ENCODE measurements at regions not wholly inside any gene's neighbourhood (a gene's known extent, or its start where the extent isn't known, plus 50 kb on each side); places are given as distances from the start of the nearest gene placed in this dataset.
"Not testable (repeated sequence)": the region's sequence is repeated elsewhere in the genome, so short reads cannot be mapped to it uniquely, and the experiment has no call there.

DNA sequence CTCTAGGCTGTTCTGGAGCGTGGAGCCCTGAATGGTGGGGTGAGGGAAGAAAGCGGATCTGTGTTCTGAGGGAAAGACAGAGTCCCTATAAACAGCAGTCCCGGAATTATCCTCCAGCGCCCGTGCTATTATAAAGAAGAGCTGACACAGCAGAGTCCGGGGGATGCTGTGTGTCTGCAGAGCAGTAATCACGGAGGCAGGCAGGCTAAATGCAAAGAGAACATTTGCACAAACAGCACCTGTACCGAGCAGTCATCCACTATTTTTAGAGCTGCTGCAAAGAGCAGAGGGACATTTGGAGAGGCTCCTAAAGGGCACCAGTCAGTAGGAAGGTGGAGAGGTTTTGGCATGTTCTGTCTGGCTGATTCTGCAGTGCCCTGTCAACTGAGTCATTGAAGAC lies 293.8 kb upstream of the SLC14A2 start:
- no peak for DNase-seq

DNA sequence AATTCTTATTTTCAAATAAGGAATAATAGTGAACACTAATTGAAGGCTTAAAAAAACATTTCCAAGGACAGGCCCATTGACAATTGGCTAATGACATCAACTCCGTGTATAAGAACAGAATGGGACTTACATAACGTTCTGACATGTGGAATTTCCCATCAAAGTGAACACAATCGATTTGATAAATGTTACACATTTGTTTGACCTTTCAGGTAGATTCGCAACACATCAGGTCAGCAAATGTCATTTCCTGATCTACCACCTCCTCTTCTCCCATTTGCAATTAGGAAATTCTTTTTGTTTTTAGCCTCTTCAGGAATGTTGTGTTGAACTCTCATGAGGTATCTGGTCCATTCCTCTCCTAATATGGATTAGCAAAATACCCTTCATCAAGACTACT lies 292.9 kb upstream of the SLC14A2 start:
- DNase-seq: no peak

DNA sequence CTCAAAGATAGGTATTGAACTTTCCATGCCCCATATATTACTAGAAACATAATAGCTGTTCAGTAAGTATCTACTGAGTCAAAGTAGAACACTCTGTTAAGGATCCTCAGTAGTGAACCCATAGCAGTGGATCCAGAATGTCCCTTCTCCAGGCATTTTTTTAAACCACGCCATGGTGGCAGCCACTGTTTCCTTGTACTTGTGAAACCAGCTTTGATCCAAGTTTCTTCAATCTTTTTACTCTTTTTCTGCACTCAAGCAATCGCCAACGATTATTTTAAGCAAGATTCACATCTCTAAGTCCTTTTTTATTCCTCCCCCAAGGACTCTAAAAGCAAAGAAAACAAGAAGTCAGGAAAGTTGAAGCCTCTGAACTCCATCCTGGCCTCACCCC lies 291.2 kb upstream of the SLC14A2 start:
- no peak for DNase-seq

DNA sequence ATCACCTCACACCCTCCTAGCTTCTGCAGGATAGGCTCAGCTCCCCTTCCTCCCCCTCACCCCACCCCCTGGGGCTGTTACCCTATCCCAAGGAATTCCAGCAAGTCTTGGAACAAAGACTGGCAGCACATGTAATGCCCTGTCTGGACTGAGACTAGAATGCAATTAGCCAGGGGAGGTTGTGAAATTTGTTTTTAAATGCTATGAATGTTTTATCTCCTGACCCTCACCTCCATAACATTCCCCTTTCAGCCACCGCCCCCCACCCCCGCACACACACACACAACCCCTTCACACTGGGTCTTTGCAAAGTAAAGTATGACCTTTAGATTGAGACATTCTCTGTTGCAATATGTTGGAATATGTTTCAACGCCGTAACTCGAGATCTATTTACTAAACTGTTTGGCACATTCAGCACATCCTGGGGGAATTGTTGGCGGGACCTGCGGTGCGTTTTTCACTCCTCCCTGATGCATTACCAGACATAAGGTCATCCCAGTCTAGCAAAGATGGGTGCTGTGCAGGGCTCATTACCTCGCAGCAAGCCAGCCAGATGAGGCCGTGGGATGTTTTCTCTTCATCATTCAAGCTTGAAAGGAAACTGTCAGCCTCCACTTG lies 290.7 kb upstream of the SLC14A2 start:
- DNase-seq: no peak

DNA sequence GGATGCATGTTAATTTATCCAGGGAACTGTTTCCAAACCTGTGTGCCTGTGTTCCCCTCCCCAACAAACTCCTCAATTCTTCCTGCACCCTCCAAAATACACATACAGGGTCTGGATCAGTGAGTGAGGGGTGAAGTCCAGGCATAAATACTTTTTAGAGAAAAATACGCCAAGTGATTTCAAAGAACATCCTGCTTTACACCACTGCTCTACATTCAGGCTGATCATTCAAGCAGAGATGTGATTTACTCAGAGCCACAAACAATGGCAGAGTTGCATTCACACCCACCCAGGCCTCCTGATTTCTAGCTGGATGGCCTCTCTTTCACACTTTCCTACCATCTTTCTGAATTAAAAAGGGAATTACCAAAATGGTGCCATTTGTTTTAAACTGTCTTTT lies 289.5 kb upstream of the SLC14A2 start:
- DNase-seq: no peak

DNA sequence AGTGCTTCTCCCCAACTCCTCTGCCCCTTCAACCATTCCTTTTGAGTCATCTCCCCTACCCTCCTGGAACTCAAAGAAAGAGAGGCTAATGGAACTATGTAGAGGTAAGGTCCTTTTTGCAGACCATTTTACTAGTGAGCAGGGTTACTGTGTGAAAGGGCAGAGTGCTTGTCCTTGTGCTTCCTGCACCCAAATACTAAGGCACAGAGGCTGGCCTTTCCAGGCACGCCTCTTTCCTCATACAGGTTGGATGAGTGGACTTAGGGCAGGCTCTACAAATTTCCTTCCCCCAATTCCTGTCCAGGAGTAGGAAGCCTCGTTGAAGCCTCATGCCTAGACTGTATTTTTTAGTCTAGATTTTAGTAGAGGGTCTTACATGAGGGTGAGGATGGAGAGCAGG lies 288.8 kb upstream of the SLC14A2 start:
- DNase-seq: no peak

DNA sequence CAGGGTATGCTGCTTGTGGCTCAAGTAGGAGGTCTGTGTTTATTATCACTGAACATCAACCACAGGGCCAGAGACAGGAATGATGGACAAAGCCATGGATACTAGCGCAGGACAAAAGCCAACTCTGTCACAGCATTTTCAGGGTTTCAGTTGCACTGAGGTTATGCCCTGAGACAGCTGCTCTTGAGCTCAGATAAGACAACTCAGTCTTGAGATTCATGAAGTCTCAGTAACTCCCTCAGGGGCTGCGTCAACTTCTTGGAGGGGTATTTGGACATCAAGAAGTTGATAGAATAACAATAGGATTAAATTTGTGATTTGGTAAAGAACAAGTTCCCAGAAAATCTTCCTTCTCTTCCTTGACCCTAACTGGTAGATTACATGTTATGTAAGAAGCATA lies 287.0 kb upstream of the SLC14A2 start:
- no peak for DNase-seq

DNA sequence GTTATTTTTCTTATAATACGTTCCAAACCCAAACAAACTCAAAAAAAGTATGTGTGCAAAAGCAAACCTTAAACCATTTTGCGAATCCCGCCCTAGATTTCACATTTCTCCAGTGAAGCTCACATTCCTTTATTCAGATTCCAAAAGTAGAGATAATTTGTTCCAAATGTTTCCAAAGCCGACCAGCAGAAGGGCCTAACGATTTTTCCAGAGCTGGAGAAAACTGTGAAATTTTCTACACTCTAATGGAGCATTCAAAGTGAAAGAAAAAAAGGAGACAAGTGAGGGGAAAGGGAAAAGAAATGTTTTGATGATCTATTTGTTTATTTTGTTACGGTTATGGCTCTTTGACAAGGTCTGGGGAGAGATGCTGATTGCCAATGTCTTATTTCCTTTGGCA lies 286.5 kb upstream of the SLC14A2 start:
- no peak for DNase-seq

DNA sequence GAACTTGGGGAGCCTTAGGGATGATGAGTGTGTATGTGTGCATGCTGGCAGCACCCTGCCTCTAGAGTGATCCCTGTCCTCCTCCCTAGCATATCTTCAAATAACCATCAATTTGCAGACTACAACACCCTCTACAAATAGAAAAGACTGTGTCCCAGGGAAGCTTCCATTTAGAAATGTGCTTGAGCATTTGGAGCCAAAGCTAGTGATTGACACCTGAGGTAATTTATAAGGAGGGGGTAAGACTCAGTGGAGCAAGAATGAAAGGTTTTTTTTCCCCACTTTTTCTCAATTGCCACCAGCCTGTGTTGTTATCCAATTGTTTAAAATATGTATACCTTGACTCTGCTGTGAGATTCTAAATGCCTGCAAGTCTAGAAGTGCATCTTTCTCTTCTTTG lies 286.0 kb upstream of the SLC14A2 start:
- DNase-seq: no peak

DNA sequence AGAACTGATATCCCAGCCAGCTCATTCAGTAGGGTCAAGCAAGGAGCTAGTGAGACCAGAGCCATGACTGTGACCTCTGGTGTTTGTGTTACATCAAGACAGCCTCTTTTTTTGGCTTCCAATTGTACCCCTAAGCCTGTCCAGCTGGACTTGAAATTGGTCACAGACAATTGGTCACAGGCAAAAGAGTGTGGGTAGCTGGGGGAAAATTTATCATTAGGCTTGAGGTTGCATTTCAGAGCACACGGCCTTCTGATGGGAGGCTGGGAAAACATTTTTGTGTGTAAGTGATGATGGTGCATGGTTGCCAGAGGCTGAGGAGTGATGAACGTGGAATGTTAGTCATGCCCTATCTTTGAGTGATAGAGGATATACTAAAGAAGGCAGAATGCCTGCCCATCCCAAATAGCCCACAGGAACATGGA lies 285.1 kb upstream of the SLC14A2 start:
- DNase-seq: no peak

DNA sequence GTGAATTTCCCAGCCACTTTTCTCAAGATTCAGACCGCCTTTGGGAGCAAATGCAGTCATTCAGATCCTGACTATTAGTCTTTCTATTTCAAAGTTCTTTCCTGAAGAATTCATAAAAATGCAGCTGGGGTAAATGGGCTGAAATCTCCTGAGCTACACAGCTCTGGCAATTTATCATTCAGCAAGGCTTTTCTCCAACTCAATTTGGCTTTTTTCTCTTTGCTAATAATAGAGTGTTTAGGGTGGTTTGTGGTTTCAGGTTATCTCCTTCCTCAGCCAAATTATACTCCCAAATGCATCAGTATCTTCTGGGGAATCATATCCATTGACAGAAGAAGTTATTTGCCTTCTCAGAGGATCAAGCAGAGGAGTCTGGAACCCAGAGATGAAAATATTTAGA lies 282.4 kb upstream of the SLC14A2 start:
- DNase-seq: no peak

DNA sequence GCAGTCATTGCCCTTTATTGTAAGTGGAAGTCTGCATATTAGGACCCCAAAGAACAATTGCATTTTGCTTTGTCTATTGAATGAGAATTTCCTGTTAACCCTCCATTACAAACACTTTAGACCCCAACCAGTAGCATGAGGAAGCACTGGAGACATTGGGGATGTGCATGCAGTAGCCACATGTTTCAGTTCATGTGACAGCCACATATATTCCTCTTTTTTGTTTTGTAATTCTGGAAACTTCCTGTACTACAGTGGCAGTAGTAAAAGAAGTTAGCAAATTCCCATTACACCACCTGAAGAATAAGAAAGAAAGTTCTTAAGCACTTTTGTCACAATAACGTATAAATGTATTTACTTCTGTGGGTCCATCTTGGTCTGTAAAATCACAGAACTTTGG lies 281.1 kb upstream of the SLC14A2 start:
- no peak for DNase-seq

DNA sequence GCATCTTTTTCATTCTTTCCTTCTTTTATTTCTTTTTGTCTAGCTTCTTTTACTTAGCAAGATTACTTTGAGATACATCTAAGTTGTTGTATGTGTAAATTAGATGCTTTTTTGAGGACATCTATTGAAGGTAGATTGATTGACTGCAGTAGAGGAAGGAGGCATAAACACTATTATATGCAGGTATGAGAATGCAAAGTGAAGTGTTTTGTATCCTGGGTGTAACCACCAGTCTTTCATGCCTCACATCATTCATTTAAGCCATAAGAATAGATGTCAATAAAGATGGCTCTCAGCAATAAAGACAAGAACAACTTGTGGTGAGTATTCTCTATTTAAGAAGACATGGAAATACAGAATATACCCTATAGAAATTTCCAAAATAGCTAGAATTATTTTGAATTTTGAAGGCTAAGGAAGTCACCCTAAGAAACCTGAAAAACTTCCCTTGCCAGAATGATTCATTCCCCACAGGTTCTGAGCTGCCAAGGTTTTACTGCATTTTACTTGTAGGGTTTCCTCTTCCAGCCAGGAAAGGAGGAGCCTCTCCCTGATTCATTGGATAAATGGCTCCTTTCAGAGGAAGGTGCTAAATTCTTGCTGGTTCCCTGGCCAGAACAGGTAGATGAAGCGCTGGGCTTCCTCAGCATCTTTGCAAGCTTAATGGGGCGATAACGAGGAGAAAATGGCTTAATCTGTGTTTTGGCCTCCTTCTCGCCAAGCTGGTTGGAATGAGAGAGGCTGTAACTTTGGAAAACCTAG lies 279.8 kb upstream of the SLC14A2 start:
- no peak for DNase-seq

DNA sequence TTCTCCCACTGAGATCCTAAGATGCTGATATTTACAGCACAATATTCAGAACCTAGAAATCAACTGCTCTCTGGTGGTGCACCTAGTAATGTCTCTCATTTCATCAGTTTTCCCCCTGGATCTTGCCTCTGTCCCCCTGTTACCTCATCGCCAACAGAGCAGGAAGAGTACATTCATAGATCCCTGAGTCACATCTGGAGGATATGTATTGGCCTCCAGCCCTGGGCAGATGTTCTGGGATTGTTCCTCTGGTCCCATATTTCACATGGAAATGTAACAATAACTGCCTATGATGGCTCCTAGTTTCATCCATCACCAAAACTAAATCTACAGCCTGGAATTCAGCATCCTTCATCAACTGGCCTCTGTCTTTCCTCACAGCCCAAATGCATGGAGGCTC lies 278.8 kb upstream of the SLC14A2 start:
- DNase-seq: no peak

DNA sequence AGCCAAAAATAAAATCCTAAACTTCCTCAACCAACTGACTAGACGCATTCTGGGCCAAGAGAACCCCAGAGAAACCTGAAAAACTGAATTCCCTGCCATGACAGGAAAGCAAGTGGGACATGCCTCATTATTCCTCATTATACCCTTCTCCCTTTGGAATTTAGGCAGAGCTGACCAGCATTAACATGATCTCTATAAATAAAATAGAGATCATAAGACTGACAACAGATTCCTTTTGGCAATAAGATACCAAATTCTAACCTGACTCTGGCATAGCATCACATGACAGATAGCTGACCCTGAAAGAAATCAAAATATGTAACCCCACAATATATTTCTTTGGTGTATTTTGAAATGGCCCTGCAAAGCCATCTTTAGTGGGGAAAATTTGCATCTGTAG lies 277.8 kb upstream of the SLC14A2 start:
- DNase-seq: no peak

DNA sequence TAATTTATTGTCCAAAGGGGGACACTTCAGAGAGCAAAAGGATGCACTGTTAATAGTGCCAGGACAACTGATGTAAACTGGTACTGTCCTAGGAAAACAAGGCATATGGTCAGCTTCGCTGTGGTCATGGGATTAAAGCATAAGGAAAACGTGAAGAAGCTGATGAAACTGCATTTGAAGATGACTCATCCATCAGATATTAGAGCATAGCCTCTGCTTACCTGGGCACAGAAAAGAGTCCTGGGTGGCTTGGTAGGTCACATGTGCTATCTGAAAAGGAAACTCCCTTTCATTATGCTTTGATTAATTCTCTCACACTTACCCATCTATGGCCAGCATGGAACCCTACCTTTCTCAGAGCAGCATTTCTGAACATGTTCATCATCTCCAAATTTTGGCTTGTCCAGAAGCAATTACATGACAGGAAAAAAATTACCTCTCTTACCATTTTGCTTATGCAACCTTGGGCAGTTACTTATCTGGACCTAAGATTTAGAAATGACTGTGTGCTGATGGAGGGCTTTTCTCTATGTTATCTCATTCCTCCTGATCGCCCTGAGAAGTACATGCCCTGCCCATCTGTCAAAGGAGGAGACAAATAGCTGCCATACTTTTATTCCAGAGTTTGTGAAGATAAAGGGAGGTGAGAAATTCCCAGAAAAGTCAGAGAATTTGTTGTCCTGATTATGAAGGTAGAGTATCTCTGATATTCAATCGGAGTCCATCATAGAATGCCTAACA lies 275.3 kb upstream of the SLC14A2 start:
- no peak for DNase-seq

DNA sequence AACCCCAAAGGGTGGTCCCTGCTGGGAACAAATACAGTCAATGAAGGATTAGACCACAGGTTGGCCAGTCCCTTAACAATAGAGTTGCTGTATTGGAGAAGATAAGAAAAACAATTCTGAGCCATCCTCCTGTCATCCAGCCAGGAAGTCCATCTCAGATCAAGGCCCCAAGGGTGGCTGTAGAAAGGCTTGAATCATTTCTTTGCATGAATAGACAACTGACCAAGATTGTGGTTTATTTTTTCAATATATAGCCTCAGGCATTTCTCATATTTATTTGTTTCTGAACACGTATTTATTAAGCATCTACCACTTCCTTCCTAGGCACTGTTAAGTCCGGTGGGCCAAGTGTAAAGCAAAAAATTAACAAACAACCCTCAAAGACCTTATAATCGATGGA lies 274.4 kb upstream of the SLC14A2 start:
- no peak for DNase-seq

DNA sequence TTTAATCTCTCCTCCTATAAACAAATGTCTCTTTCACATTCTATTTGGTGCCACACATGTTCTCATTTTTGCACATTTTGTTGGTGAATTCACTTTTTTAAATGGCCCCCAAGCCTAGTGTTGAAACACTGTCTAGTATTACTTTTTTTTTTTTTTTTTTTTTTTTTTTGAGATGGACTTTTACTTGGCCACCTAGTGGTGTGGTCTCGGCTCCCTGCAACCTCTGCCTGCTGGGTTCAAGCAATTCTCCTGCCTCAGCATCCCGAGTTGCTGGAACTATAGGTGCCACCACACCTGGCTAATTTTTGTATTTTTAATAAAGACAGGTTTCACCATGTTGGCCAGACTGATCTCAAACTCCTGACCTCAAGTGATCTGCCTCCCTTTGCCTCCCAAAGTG lies 273.8 kb upstream of the SLC14A2 start:
- no peak for DNase-seq

DNA sequence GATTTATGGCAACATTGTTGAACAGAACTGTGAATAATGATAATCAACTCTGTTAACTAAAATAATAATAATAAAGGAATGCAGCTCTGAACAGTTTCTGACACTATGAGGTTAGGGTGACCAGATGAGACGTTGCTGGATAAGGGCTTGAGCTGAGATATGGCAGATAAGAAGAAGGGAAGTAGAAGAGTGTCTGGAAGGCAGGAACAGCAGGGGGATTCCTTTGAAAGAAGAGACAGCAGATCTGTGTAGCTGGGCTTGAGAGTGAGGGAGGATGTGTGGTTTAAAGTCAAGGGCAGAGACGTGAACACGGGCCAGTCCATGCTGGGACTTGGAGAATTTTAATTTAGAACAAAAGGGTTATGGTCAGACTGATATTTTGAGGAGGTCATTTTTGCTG lies 273.1 kb upstream of the SLC14A2 start:
- DNase-seq: no peak

DNA sequence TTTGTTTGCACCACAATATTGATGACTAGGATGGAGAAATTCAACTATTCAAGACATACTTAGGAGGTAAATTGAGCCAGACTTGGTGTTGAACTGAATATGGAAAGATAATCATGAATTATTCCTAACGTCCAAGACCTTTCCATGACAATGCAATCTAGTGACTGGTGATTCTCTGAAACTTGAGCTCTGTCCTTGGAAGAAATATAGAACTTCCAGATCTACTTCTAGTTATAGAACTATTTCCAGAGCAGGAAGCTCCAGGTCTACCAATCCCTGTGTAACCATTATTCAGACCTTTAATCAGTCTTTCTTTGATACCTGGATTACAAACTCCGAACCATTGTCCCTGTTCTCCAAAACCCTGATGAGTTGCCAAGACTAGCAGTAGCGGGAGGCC lies 272.6 kb upstream of the SLC14A2 start:
- no peak for DNase-seq

DNA sequence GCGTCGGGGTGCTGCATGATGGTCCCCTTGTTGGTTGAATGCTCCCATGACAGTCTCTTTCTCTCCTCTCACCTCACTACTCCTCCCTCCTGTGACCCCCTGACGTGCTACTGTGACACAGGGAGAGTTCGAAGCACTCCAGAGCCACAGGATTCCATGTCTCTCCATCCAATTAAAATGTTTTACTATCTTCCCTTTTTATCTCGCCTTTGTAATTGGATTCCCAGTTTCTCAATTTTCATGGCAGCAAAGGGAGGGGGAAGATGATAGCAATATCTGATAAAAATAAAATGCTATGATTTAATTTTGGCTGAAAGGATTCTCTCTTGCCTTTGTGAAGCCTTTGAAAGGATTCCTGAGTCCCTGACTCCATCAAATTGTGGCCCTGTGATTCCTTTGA lies 271.9 kb upstream of the SLC14A2 start:
- no peak for DNase-seq

DNA sequence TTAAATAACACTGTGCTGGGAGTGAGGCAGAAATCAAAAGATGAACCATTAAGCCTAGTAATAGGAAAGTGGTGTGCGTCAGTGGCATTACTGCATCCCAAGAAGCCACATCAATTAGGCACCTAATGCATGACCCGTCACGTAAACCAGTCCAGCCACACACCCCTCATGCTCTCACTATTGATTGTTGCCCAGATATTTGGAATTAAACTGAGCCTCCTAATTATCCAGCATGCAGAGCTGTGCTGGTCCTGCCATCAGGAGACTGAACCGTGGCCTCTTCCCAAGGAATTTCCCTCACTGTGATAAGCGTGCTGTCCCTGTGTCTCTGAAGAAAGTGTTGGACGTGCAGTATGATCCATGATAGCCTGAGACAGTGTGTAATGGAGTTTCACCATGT lies 270.6 kb upstream of the SLC14A2 start:
- not testable (repeated sequence) for DNase-seq

DNA sequence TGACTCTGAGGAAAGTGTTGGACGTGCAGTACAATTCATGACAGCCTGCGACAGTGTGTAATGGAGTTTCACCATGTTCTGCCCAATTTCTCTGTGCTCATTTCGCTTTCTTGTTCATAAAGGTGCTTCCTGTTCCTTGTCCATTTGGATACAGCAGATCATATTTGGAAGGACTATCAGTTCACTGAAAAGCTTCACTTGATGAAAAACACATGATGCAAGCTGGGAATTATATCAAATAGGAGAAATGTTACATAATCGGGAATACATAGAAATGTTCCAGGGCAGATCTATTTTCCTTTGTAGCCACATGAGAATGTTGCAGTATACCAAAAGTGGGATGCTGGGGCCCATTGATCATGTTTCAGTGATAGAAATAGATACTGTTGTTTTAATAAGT lies 266.3 kb upstream of the SLC14A2 start:
- no peak for DNase-seq

DNA sequence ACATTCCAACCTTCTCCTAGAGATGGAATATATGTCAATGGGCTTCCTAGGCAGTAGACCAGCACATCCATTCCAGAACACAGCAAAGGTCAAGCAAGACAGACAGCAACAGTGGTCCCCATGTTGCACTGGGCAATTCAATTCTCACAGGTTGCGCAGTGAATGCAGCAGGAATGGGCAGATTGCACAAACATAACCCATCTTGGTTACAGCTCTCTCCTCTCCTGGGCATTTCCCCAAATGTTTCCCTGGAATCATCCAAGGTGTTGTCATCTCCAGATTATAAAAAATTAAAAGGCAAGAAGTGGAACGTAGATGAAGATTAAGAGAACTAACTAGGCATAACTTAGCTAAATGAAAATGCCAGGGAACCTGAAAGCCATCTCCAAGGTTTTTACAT lies 265.8 kb upstream of the SLC14A2 start:
- no peak for DNase-seq

Measured in activated T-cell treated with anti-CD3 and anti-CD28 coated beads, Interleukin-2, amount 50 U/mL, for 1 hour (primary cell).